H9 (cell line): ENCODE measurements at regions not wholly inside any gene's neighbourhood (a gene's known extent, or its start where the extent isn't known, plus 50 kb on each side); places are given as distances from the start of the nearest gene placed in this dataset.

Source experiments
- DNase-seq: peaks from one replicate; pipeline ENCODE4 v3.0.0-alpha.2; 2017
- H2AFZ ChIP-seq: one replicate; pipeline ENCODE4 v1.6.1; 2013; ENCODE audit warnings: mild to moderate bottlenecking, low read length, control low read depth, moderate library complexity
- H2AK5ac ChIP-seq: 2 replicates; pipeline ENCODE4 v1.6.1; 2013; ENCODE audit warnings: low read length, control low read depth, mixed read lengths; ENCODE audit not compliant: insufficient read length
- H2BK120ac ChIP-seq: one replicate; pipeline ENCODE4 v1.6.1; 2013; ENCODE audit warnings: low read depth, mild to moderate bottlenecking, low read length, control low read depth, inconsistent platforms; ENCODE audit not compliant: poor library complexity, severe bottlenecking
- H2BK12ac ChIP-seq: 2 replicates; pipeline ENCODE4 v1.6.1; 2013; ENCODE audit warnings: low read length, control low read depth, mixed read lengths, low read depth; ENCODE audit not compliant: insufficient read length
- H2BK15ac ChIP-seq: 2 replicates; pipeline ENCODE4 v1.6.1; 2013; ENCODE audit warnings: low read depth, low read length, control low read depth
- H2BK20ac ChIP-seq: one replicate; pipeline ENCODE4 v1.6.1; 2013; ENCODE audit warnings: low read depth, mild to moderate bottlenecking, low read length, control low read depth, inconsistent platforms; ENCODE audit not compliant: poor library complexity, severe bottlenecking
- H2BK5ac ChIP-seq: 2 replicates; pipeline ENCODE4 v1.6.1; 2013; ENCODE audit warnings: low read length, control low read depth, mixed read lengths; ENCODE audit not compliant: insufficient read length
- H3K14ac ChIP-seq: 2 replicates; pipeline ENCODE4 v1.6.1; 2013; ENCODE audit warnings: low read length, control low read depth; ENCODE audit not compliant: insufficient read depth
- H3K18ac ChIP-seq: 2 replicates; pipeline ENCODE4 v1.6.1; 2013; ENCODE audit warnings: low read depth, mild to moderate bottlenecking, mixed read lengths, low read length, control low read depth; ENCODE audit not compliant: insufficient read length
- H3K23ac ChIP-seq: 2 replicates; pipeline ENCODE4 v1.6.1; 2013; ENCODE audit warnings: low read length, control low read depth, mixed read lengths, low read depth; ENCODE audit not compliant: insufficient read length
- H3K23me2 ChIP-seq: 2 replicates; pipeline ENCODE4 v1.6.1; 2013; ENCODE audit warnings: low read depth, mild to moderate bottlenecking, mixed read lengths, low read length, control low read depth; ENCODE audit not compliant: insufficient read length, poor library complexity, severe bottlenecking
- H3K27ac ChIP-seq: 2 replicates; pipeline ENCODE4 v1.5.1; 2013; ENCODE audit warnings: low read length, control low read depth, mixed read lengths, low read depth; ENCODE audit not compliant: insufficient read length
- H3K27me3 ChIP-seq: 2 replicates; pipeline ENCODE4 v1.6.1; 2013; ENCODE audit warnings: low read length, control low read depth, inconsistent platforms; ENCODE audit not compliant: insufficient read depth
- H3K4ac ChIP-seq: 2 replicates; pipeline ENCODE4 v1.6.1; 2013; ENCODE audit warnings: low read depth, mild to moderate bottlenecking, control low read depth, inconsistent platforms, low read length, moderate library complexity
- H3K4me1 ChIP-seq: 2 replicates; pipeline ENCODE4 v1.6.1; 2013; ENCODE audit warnings: low read length, control low read depth, inconsistent platforms; ENCODE audit not compliant: insufficient read depth
- H3K4me2 ChIP-seq: 2 replicates; pipeline ENCODE4 v1.6.1; 2013; ENCODE audit warnings: low read length, control low read depth, mixed read lengths; ENCODE audit not compliant: insufficient read length, insufficient read depth
- H3K56ac ChIP-seq: 2 replicates; pipeline ENCODE4 v1.6.1; 2013; ENCODE audit warnings: low read depth, mild to moderate bottlenecking, mixed read lengths, low read length, control low read depth; ENCODE audit not compliant: insufficient read length
- H3K79me1 ChIP-seq: 2 replicates; pipeline ENCODE4 v1.6.1; 2013; ENCODE audit warnings: low read depth, mild to moderate bottlenecking, moderate library complexity, low read length, control low read depth, inconsistent platforms; ENCODE audit not compliant: insufficient read depth, poor library complexity, severe bottlenecking
- H3K79me2 ChIP-seq: 2 replicates; pipeline ENCODE4 v1.6.1; 2013; ENCODE audit warnings: low read length, control low read depth, inconsistent platforms; ENCODE audit not compliant: insufficient read depth
- H3K9ac ChIP-seq: 2 replicates; pipeline ENCODE4 v1.6.1; 2013; ENCODE audit warnings: low read length, control low read depth, mixed read lengths; ENCODE audit not compliant: insufficient read length; ENCODE audit errors: extremely low read depth
- H3K9me3 ChIP-seq: one replicate; pipeline ENCODE4 v1.6.1; 2013; ENCODE audit warnings: low read depth, low read length, inconsistent platforms; ENCODE audit not compliant: control insufficient read depth
- H3T11ph ChIP-seq: one replicate; pipeline ENCODE4 v1.6.1; 2013; ENCODE audit warnings: mild to moderate bottlenecking, low read length, control low read depth, inconsistent platforms
- H4K20me1 ChIP-seq: one replicate; pipeline ENCODE4 v1.6.1; 2013; ENCODE audit not compliant: control insufficient read depth, insufficient read length, insufficient read depth
- H4K5ac ChIP-seq: 2 replicates; pipeline ENCODE4 v1.6.1; 2013; ENCODE audit warnings: low read depth, mild to moderate bottlenecking, mixed read lengths, low read length, control low read depth; ENCODE audit not compliant: insufficient read length
- H4K8ac ChIP-seq: replicated peaks from 2 replicates; pipeline ENCODE4 v1.6.1; 2013; ENCODE audit warnings: low read length, control low read depth, mixed read lengths, low read depth; ENCODE audit not compliant: insufficient read length
- H4K91ac ChIP-seq: 2 replicates; pipeline ENCODE4 v1.6.1; 2013; ENCODE audit warnings: low read depth, mild to moderate bottlenecking, moderate library complexity, mixed read lengths, low read length, control low read depth; ENCODE audit not compliant: insufficient read length
- H3K27ac Mint-ChIP-seq, 3 experiments: 2 replicates in 2 of 3; 3 replicates in 1 of 3; pipeline ENCODE4 v1.8.0; 2020 to 2021; ENCODE audit warnings: mixed read lengths in 3 of 3, mild to moderate bottlenecking in 1 of 3, moderate library complexity in 1 of 3
- H3K27me3 Mint-ChIP-seq: 2 replicates; pipeline ENCODE4 v1.8.0; 2021; ENCODE audit warnings: low read depth, mild to moderate bottlenecking, moderate library complexity, mixed read lengths
- H3K36me3 Mint-ChIP-seq, 3 experiments: 2 replicates in 2 of 3; 3 replicates in 1 of 3; pipeline ENCODE4 v1.8.0; 2020 to 2021; ENCODE audit warnings: low read depth in 3 of 3, mixed read lengths in 3 of 3; ENCODE audit not compliant: insufficient read depth in 1 of 3
- H3K4me1 Mint-ChIP-seq, 2 experiments: 2 replicates each; pipeline ENCODE4 v1.8.0; 2020; ENCODE audit warnings: mixed read lengths in 2 of 2
- H3K4me3 Mint-ChIP-seq, 2 experiments: 2 replicates in 1 of 2; 3 replicates in 1 of 2; pipeline ENCODE4 v1.8.0; 2020 to 2021; ENCODE audit warnings: mild to moderate bottlenecking in 2 of 2, mixed read lengths in 2 of 2, moderate library complexity in 1 of 2
- H3K9me3 Mint-ChIP-seq, 2 experiments: 2 replicates in 1 of 2; 3 replicates in 1 of 2; pipeline ENCODE4 v1.8.0; 2020; ENCODE audit warnings: mild to moderate bottlenecking in 2 of 2, mixed read lengths in 2 of 2, moderate library complexity in 1 of 2
- WGBS: extraction: QIAGEN DNeasy Blood & Tissue Kit; methylation state at CpG from one replicate; pipeline ENCODE4 v1.1.7; 2013; ENCODE audit warnings: missing lambda C conversion rate, low lambda C conversion rate, mixed read lengths; ENCODE audit not compliant: insufficient read length; ENCODE audit errors: extremely low coverage; 5-methylcytosine and 5-hydroxymethylcytosine counted together
- TF ChIP-seq, protein P1 (sequence below): fragments of 200-600 bp; sonication (generic); conservative IDR thresholded peaks from 3 replicates; pipeline ENCODE4 v1.8.0; 2021; ENCODE audit warnings: antibody characterized with exemption, mild to moderate bottlenecking

DNA sequence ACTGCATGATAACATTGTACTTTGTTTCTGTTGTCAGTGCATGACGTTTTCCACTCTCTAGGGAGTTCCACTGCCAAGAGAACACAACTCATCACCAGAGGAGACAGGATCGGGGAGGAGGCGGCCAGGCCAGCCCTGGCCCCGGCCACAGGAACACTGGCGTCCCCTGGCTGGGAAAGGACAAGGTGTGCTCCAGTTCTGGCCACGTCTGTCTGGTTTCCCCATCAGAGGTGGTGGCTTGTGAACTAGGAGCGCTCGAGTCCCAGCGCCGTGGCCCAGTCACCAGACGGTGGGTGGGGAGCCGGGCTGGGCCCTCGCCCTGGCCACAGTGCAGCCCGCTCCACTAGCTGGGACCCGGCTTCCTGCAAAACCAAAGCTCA is 211.9 kb upstream of the IRX4 start:
- Histone ChIP-seq H3K4me2 (no peak overlapping the region), H3K4ac (no peak overlapping the region)
- DNase-seq: no peak

More for the DNA sequence above, 211.9 kb upstream of the IRX4 start:
- Histone ChIP-seq H3K14ac (no peak overlapping the region), H4K5ac (no peak overlapping the region), H4K20me1 (no peaks in the 10 kb centered on the region), H3K9me3 (no peaks in the 10 kb centered on the region), H2BK120ac (no peak overlapping the region), H3K23me2 (no peaks in the 10 kb centered on the region), H2BK15ac (no peak overlapping the region), H3K9ac (no peak overlapping the region), H3K79me2 (0 out of 2 replicates have a peak, but pooled peaks cover 2% of the 10 kb centered on the region), H2BK20ac (no peak overlapping the region), H2BK5ac (no peak overlapping the region), H3K18ac (no peak overlapping the region), H3K27ac (no peak overlapping the region), H2BK12ac (no peak overlapping the region), H3K56ac (no peak overlapping the region), H3K79me1 (no peaks in the 10 kb centered on the region), H2AFZ (no peak overlapping the region), H4K8ac (no peak overlapping the region), H3K4me1 (no peaks in the 10 kb centered on the region; the same call in 1 of the 2 replicates), H3T11ph (no peak overlapping the region), H4K91ac (no peak overlapping the region), H3K27me3 (no peaks in the 10 kb centered on the region), H3K23ac (no peak overlapping the region), H2AK5ac (no peak overlapping the region)
- no peaks in the 10 kb centered on the region for H3K4me1 Mint-ChIP-seq
- H3K27ac Mint-ChIP-seq: no peak overlapping the region
- H3K36me3 Mint-ChIP-seq: no peaks in the 10 kb centered on the region
- no CpG with 5 or more reads among the region's 15 CpGs for WGBS
- peaks cover 8% of the 10 kb centered on the region for H3K27me3 Mint-ChIP-seq
- H3K4me3 Mint-ChIP-seq: no peak overlapping the region
- no peaks in the 10 kb centered on the region for H3K9me3 Mint-ChIP-seq
- TF ChIP-seq, protein P1, sequence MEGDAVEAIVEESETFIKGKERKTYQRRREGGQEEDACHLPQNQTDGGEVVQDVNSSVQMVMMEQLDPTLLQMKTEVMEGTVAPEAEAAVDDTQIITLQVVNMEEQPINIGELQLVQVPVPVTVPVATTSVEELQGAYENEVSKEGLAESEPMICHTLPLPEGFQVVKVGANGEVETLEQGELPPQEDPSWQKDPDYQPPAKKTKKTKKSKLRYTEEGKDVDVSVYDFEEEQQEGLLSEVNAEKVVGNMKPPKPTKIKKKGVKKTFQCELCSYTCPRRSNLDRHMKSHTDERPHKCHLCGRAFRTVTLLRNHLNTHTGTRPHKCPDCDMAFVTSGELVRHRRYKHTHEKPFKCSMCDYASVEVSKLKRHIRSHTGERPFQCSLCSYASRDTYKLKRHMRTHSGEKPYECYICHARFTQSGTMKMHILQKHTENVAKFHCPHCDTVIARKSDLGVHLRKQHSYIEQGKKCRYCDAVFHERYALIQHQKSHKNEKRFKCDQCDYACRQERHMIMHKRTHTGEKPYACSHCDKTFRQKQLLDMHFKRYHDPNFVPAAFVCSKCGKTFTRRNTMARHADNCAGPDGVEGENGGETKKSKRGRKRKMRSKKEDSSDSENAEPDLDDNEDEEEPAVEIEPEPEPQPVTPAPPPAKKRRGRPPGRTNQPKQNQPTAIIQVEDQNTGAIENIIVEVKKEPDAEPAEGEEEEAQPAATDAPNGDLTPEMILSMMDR: no peak
